ENCODE measurements at regions not wholly inside any gene's neighbourhood (a gene's known extent, or its start where the extent isn't known, plus 50 kb on each side); places are given as distances from the start of the nearest gene placed in this dataset.
"Not testable (repeated sequence)": the region's sequence is repeated elsewhere in the genome, so short reads cannot be mapped to it uniquely, and the experiment has no call there.

GRCh38 chr14:29360656-29361055, 567.0 kb downstream of the PRKD1 start:
- DNase-seq (ENCODE audit: low spot score): no peak

- no peak for DNase-seq (ENCODE audit: low spot score)
Measured at GRCh38 chr14:29370024-29370423, 557.6 kb downstream of the PRKD1 start.

DNA sequence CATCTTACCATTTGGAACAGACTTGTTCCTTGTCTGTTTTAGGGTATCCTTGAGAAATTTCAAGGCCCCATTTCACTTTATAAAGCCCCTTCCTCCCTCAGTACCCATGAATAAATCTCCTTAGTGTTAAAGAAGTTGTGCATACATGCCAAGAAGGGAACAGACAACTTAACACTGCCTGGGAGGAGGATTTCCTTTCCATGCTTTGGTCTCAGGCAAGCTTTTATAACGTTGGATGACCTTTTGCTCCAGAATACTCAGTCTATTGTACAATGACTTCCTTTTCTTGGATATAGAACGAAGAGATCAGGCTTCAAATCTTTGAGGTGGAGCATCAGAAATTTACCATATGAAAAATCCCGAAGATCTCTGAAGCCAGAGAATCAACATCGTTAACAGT, 551.4 kb downstream of the PRKD1 start:
- no peak for DNase-seq (ENCODE audit: low spot score)

GRCh38 chr14:29380826-29381225, 546.8 kb downstream of the PRKD1 start:
- DNase-seq (ENCODE audit: low spot score): no peak

GRCh38 chr14:29388571-29388970, 539.1 kb downstream of the PRKD1 start:
- DNase-seq (ENCODE audit: low spot score): no peak

DNA sequence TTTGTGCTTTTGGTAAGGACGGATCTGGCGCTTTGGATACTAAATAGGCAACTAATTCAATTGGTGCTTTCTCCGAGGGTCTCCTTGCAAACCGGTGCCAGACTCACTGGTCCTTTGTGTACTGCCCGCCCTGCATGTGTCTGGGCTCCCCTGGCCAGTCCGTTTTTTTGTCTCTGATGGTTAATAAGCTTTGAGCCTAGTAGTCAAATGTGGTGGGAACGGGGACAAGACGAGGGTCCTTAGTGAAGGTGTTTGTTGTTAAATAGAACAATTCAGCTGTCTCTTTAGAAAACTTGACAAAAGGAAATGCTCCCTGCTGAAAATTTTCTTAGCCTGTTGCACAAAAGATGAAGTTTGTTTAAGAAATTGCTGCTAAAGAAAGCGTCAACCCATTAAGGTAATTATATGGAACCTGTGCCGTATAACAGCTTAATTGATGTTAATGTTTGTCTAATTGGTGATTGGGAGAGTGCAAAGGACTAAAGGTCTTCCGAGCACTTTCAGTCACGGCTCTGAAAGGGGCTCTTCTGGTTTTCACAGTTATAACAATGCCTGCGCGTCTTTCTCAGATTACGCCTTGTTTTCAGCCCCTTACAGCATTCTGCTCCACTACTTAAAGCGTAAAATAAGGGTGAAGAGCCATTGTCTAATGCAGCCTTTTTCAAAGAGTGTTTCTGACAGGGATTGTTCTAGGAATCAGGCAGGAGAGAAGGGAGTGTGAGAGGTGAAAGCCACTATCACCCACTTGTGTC, 537.4 kb downstream of the PRKD1 start:
- no peak for DNase-seq (ENCODE audit: low spot score)

- DNase-seq (ENCODE audit: low spot score): no peak
Measured at GRCh38 chr14:29391231-29391630, 536.4 kb downstream of the PRKD1 start.

- DNase-seq (ENCODE audit: low spot score): no peak
Measured at GRCh38 chr14:29391801-29392200, 535.8 kb downstream of the PRKD1 start.

GRCh38 chr14:29392287-29392686, 535.4 kb downstream of the PRKD1 start:
- no peak for DNase-seq (ENCODE audit: low spot score)

DNA sequence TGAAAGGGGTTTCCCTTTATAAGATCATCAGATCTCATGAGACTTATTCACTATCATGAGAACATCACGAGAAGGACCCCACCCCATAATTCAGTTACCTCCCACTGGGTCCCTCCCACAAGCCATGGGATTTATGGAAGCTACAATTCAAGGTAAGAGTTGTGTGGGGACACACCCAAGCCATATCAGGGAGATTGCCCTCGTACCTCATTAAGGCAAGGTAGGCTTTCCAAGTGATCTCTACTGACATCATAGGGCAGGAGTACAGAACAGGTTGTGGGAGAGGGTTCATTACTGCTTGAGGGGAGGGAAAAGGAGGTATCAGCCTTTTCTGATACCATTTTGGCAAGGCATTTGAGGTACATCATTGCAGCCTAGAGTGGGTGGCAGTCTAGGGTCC, 524.6 kb downstream of the PRKD1 start:
- DNase-seq (ENCODE audit: low spot score): no peak

GRCh38 chr14:29410581-29410980, 517.1 kb downstream of the PRKD1 start:
- DNase-seq (ENCODE audit: low spot score): no peak

DNA sequence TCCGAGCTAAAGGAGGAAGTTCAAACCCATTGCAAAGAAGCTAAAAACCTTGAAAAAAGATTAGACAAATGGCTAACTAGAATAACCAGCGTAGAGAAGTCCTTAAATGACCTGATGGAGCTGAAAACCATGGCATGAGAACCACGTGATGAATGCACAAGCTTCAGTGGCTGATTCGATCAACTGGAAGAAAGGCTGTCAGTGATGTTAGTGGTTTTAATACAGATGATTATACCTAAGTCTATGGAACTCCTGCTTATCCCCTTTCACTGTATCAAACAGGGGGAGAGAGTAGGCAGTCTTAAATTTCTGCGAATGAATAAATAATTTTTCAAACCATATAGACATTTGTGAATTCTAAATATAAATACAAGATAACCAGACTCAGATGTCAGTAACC, 512.7 kb downstream of the PRKD1 start:
- DNase-seq (ENCODE audit: low spot score): not testable (repeated sequence)

DNA sequence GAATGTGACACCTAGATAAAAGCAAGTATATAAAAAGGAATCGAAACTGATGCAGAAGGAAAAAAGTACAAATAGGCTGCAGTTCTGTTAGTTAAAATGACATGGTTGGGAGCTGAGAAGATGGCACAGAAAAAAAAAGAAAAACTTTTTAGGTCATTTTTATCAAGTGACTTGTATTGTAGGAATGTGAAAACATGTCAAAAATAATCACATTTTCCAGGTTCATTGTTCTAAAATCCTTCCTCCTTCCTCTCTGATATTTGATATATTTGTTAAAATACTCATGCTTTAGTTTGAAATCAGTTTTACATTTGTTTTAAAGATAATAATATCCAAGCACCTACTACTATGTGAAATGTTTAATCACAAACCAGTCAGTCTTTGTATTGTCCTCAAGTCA, 507.9 kb downstream of the PRKD1 start:
- DNase-seq (ENCODE audit: low spot score): no peak

DNA sequence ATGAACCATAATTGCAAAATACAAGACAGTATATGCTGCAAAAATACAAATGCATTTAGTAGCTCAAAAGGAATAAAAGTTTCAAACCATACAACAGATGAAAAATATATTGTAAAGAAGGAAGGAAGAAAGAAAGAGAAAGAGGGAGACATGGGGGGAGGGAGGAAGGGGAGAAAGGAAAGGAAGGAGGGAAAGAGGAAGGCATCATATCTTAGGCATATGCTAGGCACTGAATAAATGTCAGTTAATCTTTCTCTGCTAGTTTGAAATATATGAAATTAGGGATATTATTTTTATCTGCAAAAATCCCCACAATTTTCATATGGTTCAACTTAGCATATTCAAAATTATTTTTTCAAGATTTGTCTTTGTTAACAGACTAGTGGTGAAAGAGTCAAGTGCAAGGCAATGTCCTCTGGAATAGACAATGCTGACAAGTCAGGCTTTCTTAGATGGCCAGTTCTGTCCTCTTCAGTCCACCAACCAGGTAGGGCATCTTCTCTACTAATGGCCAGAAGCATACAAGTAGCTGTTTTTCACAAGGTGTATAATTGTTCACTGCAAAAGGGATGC, 506.4 kb downstream of the PRKD1 start:
- DNase-seq (ENCODE audit: low spot score): no peak

DNA sequence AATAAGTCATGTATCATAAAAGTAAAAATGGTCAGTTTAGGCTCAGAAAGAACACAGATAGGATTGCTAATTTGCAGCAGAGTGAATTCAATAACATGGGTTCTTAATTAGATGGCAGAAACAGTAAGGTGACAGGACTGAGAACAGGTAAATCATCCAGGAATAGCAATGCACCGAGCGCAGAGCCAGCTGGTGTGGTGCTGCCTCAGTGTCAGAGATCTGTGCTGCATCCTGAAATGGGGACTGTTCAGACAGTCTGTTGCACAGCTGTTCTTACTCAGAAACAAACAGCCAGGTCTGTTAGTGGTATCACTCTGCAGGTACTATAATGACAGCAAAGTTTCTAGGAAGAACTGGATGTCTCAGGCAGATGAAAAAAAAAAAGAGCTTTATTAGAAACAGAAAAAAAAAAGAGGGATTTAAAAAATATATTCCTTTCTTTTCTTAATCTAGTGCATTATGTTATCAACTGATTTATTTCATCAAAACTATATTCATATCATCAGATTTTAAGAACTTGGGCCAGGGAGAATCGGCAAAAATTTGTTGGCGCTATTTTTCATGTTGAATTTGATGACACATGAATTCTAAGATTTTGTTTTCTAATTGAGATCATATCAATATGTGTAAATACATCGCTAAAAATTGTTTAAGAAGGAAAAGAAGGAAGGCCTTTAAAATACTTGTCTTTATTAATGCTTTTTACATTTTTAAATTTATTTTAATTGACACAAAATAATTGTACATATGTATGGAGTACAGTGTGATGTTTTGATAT, 501.8 kb downstream of the PRKD1 start:
- no peak for DNase-seq (ENCODE audit: low spot score)

DNA sequence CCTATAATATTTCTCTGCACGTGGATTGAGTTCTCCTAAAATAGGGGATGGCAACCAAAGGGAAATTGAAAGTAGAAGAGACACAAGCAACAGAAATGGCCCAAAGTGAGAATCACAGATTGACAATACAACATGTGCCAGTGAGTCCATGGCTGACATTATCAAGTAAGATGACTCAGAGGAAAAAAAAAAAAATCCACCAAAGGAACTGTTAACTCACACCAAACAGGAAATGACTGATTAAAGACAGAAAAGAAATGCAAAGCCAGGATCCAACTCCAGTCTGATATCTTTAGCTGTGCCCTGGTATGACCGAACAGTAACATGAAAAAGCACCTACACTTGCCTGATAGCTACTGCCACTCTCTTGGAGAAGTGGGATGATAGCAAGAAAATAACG, 485.0 kb downstream of the PRKD1 start:
- no peak for DNase-seq (ENCODE audit: low spot score)

DNA sequence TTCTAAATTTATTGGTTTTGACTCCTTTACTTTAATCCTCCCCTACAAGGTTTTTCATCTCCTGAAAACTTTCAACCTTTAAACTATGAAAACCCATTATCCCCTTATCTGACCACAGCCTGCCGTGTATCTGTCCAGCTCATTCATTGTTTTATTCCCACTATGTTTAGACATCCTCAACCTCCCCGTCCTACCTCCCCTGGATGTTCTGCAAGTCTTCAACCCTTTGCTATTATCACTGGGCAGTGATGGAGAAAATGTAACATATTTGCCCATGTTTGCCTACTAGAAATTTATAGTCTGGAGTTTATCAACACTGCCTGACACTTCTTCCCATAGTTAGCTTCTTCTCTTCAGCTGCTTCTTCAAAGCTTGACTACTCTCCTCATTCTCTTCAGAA, 483.4 kb downstream of the PRKD1 start:
- DNase-seq (ENCODE audit: low spot score): no peak

DNA sequence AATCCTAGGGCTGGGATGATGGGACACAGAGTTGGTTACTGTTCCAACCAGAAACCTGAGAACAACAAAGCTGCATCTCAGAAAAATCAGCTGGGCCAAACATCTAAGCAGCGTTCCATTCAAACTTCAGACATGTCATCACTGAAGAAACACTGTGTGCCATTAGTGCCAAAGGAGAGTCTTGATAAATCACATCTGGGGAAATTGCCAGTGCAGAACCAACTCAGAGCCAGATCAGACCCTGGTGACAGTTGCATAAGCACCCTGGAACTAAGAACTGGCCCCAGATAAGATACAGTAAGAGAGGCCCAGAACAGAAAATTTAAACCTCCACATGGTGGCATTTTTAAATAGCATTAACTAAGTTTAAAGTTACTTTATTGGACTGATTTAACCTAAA, 482.8 kb downstream of the PRKD1 start:
- no peak for DNase-seq (ENCODE audit: low spot score)

- DNase-seq (ENCODE audit: low spot score): no peak
Measured at GRCh38 chr14:29446971-29447370, 480.7 kb downstream of the PRKD1 start.

DNA sequence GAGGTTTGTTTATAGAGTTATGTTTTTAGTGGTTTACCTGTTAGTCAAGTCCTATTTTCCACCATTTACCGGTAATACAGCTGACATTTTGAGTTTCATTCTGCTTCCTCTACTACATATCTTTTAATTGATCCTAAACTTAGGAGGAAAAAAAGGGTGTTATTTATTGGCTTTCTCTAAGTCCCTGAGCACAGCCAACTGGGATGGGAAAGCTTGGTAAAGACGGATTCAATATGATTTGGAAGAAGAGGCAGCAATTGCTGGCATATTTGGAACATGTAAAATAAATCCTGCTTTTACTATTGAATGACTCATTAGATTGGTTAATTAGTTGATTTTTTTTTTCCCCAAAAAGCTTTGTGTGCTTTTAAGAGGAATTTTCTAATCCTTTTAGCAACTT, 475.7 kb downstream of the PRKD1 start:
- DNase-seq (ENCODE audit: low spot score): no peak

- no peak for DNase-seq (ENCODE audit: low spot score)
Measured at GRCh38 chr14:29453045-29453444, 474.6 kb downstream of the PRKD1 start.

DNA sequence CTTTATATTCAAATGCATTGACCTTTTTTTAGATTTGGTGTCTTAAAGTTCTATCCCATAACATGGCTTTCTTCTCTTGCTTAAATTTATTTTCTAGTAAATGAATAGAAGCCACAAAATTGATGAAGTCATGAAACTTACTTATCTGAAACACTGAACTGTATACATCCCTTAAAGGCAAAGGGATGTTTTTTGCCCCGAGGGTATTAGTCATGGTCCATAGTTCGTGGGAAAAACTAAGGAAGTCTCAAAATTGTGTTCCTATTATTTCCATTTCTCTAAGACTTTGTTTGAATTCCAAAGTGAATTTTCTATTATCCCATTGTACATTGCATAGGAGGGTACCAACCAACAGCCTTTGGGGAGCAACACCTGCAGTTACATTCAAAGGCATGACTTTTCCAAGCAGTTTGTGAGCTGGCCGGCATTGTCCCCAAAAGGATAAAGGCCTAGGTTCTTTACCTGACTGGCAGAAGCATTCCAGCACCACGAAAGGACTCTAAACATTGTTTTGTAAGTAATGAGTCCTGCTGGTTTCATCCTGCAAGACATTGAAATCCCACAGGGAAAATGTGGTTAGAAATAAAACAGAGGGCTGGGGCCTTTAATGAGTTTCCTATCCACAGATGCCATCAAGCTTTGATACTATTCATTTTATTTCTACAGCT, 473.5 kb downstream of the PRKD1 start:
- DNase-seq (ENCODE audit: low spot score): no peak

Data from HT-29 (cell line).